GM18907 (cell line): ENCODE measurements at regions not wholly inside any gene's neighbourhood (a gene's known extent, or its start where the extent isn't known, plus 50 kb on each side); places are given as distances from the start of the nearest gene placed in this dataset.
"Not testable (repeated sequence)": the region's sequence is repeated elsewhere in the genome, so short reads cannot be mapped to it uniquely, and the experiment has no call there.

Experiments used
- ATAC-seq: cut with Tn5 transposase; IDR thresholded peaks from one replicate; pipeline ENCODE4 v1.9.1; 2021; ENCODE audit warnings: mild to moderate bottlenecking, moderate library complexity; ENCODE audit not compliant: unreplicated experiment

DNA sequence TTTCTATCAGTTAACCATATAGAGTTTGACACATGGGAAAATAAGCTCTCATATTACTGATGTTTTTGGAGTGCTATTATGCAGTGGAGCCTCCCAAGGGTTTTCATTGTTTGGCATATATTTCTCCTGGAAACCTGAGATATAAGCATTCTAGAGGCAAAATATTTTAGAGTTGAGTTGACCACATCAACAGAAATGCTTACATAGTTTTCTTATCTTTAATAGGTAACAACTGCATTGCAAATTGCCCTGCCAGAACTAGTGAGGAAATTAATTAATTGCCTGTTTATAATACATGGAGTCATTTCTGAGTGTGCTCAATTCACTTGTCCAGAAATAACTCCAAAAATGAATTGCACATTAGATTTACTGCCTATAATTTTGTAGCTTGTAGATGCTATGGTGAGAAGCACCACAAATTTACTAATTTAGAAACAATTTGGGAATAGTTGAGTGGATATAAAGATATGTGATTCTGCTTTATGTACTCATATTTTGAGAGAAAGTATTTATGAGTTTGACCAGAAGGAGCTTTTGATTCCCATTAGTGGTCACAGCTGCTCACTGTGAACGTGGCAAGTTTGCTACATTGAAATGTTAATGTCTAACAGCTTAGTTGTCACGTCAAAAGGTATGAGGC is 288.7 kb downstream of the CD109 start:
- no peak for ATAC-seq

DNA sequence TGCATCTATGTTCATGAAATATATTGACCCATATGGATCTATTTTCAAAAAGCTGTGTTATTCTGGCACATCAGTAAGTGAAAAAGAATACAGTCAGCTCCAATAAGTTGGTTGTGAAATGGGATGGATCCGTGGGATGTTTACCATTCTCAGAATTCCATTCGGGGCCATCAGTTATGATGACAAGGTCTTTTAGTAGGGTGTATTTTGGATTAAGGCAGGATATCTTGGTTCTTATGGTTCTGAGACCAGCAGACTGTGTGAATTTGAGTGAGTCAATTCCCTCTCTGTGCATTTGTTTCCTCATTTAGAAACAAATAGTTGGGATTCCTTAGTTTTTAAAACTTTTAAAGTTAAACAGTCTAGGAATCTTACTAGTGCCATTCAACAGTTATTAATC is 287.4 kb downstream of the CD109 start:
- ATAC-seq, result no peak

DNA sequence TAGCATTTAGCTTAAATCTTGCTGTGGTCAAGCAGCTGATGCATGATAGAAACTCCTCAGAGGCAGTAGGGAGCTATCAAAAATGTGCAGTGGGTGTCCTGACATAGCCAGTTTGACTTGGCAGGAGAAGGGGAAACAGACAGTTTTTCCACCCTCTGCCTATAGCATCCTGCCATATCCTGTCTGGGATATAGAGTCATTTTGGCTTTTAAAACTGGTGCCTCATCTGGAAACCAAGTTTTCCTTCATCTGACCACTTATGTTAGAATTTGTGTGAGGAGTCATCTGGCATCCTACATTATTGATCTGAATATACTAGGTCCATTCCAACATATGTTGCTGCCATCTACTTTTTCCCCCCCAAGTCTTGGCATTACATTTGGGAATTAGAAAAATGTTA is 284.1 kb downstream of the CD109 start:
- ATAC-seq, result no peak

DNA sequence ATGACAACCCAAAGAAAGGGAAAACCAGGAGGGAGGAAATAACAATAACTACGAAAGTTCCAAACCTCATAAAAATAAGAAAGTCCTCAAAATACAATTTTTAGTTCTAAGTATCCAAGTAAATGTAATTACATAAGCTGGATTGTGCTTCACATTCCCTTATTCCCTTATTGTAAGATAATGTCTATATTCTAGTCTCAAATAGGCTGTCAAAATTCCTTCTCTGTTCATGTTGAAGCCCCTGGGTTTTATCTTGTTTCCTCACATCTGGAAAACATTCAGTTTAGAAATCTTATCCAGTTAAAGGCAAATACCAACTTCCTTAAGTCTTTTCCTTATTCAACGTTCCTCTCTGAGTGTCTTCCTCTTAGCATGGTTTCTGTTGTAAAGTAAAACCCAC is 282.3 kb downstream of the CD109 start:
- no peak for ATAC-seq

DNA sequence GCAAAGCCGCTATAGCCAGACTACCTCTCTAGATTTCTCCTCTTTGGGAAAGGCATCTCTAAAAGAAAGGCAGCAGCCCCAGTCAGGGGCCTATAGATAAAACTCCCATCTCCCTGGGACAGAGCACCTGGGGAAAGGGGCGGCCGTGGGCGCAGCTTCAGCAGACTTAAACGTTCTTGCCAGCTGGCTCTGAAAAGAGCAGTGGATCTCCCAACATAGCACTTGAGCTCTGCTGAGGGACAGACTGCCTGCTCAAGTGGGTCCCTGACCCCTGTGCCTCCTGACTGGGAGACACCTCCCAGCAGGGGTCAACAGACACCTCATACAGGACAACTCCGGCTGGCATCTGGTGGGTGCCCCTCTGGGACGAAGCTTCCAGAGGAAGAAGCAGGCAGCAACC is 276.5 kb downstream of the CD109 start:
- ATAC-seq, result not testable (repeated sequence)

DNA sequence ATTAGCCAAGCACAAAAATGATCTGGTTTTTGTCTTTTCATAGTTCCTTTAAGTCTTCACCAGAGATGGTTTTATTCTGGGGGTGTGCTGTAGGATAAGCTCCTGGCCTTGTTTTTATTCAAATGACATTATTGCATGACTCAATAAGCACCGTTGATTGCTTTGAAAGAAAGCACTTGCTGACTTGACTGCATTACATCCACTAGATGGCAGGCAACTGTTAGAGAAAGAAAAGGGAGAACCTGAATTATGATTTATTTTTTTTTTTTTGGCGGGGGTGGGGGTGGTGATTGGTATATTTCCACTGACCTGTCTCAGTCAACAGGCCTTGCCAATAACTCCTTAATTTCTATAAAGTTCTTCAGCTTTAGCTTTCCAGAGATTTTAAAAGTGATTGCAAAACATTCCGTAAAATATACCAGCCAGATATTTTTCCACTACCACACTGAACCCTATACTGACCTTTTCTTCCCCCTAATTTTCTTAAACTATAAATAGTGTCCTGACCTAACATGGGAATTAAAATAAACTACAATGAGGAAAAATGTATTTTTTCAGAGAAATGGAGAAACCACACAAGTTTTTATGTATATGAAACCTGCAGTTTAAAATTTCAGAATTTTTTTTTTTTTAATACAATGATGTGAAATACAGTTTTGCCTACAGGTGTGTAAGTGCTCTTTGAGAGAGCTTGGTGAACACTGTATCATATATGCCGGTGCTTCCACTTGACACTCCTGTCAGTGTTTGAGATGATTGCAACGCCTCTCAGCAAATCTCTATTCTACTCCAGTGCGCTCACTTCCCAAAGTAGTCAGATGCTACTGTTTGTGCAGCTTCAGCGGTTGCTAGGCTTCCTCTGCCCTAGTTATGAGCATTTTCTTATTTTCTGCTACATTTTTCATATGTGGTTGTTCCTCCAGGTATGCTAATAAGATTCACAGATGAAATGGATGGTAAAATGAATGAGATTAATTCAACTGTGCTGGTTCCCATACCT is 274.3 kb downstream of the CD109 start:
- ATAC-seq, result no peak

DNA sequence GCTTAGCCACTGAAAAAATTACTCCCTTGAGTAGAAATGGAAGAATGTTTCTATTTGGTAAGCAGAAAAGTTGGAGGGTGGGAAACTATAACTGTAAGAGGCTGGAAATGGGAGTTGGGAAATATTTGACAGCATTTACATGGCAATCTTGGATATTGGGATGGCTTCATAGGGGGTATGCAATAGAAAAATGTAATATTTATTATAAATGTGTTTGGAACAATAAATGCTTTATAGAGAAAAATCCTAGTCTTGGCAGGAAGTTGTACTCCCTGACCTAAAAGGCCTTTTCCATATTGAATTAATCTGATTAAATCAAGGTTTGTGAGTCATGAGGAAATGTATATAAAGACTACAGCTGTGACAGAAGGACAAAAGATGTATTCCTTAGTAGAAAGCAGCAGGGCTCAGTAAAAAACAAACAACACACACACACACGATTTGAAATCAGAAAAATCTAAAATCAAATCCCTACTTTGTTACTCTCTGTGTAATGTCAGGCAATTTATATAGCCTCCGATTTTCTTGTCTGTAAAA is 272.3 kb downstream of the CD109 start:
- no peak for ATAC-seq

DNA sequence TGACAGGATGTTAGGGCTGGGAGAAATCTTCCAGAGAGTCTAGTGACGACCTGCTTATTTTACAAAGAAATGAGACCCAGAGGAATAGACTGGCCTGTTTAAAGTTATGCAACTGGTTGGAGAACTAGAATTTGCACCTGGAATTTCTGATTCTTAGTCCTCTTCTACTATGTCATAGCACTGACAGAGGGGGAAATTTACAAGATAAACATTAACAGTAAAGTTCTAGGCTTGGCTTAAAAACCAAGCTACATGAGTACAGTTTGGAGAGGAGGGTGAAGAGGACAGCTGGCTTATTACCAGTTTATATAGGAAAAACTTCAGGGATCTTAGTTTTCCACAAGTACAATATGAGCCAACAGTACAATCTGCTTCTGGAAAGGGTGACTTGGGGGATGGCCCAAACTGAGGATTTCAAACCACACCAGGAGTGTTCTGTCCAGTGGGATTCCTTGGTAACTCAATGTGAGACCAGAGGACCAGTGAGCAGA is 269.6 kb downstream of the CD109 start:
- ATAC-seq, result no peak

DNA sequence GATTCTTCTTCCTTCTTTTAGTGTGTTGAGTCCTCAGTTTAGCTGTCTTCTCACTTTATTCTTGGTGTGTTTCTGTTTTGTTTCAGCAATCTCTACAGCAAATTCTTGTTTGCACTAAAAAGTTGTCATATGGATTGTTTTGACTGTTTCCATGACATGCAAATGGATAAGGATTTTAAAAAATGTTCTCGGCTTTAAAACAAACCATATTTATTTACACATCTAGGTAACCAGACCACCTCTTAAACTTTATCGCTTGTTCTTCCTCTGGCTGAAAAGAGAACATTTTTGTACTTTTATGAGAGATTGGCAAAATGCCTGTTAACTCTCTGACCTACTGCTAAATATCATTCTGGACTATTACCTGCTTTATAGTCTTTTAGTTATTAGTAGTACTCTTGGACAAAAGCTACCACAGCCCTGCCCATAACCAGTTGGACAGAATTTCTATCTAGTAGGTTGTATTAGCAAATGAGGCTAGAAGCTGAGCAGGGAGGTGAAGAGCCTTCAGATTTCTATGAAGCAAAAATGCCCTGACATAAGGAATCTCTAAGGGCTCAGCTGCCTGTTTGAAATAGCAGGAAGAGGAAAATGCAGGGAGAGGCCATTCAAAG is 268.3 kb downstream of the CD109 start:
- no peak for ATAC-seq

DNA sequence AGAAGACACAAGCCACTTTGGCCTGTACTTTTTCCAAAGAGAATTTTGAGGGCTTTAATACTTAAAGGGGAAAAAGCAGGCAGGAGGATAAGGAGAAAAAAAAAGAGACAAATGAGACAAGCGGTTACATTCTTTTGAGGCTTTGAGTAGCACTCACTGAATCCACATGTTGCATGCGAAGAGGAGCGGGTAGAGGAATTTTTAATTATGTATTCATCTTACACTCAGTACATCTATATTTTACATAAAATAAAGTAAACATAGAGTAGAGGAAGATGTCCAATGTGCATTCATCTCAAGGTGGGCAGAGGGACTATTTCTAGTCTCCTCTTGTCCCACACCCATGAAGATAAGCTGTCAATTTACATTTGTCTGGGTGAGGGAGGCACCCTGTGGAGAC is 266.9 kb downstream of the CD109 start:
- ATAC-seq, result no peak

DNA sequence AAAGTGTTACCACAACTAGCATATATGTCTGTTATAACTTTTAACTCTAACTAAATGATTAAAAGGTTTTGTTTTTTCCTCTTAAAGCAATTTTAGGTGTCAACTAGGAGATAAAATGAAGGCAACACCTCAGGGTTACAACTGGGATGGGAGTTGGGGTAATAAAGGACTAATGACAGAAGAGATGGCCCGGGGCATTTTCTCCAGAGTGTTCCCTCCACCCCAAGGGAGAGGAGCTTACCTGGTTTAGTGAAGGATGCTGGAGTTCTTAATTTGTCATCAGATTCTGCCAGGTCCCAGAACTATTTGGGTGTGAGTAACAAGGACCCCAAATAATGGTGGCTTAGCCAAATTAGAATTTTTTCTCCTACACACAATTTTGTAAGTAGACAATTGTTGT is 260.3 kb downstream of the CD109 start:
- no peak for ATAC-seq

DNA sequence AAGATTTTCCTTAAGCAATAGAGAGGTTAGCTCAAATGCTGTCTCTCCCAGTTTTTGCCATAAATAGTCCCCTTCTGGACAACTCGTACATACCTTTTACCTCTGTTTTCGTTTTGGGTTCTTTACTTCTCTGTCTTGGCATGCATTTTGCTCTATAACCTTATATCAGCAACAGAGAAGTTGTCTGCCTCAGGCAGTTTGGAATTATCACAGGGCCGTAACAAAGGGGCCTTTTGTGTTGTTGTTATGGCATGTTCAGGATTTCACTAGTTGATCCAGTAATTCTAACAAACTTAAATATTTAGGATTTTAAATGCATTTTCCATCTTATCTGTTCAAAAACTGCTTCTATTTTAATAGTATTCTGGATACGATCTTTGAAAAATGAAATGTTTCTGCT is 259.8 kb downstream of the CD109 start:
- no peak for ATAC-seq

DNA sequence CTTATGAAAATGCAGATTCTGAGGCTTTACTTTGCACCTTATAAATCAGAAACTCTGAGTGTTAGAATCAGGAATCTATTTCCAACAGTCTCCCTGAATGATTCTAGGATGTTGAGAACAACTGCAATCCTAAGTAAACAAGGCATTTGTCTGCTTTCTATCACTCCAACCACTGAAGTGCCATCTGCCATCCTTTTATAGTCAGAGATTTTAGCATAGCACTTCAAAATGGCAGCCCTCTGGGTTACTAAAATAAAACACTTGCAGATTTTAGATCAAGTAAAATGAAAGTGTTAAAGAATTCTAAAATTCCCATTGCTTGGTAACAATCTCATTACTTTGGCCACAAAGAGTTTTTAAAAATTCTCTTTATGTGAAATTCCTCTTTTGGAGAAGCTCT is 258.9 kb downstream of the CD109 start:
- ATAC-seq, result no peak

DNA sequence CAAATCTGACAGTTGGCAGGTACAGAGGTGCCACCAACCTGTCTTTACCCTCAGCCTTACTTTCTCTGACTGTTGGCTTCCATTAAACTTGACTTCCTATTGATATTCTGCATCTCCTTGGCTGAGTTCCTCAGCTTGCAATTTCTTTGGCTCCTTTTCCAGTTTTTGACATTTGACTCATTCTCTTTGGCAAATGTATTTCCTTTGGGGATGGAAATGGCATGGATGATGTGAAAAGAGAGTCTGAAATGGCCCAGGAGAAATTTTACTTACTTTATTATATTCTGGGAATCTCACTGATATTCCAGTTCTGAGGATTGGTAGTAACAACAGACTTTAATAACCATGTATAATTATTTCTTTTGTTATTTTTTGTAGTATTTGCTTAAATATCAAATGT is 255.2 kb downstream of the CD109 start:
- no peak for ATAC-seq

DNA sequence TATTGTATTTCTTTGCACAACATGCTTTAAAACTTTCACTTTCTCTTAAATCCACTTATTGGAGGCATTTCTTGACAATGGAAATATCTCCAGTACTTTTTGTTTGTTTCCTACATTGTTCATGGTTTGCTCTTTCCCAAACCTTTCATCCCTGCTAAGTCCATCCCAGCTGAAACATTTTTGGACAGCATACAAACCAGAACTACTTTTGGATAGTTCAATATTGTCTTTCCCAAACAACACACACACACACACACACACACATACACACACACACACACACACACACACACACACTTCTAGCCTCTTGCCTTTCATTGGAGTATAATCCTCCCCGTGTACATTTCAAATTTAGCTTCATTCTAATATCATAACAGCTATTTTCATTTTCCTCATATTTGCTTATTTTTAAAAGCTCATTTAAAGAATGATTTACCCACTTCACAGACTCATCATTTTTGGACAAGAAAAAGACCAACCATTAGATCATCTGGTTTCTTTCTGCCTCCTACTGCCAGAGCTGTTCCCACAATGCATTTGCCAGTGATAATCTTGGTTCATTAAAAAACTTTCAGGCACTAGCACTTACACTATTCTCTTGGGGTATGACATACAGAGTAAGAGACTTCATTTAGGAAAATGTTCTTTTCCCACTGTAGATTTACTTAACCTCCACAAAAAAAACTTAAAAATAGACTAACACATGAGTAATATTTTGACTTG is 248.1 kb downstream of the CD109 start:
- no peak for ATAC-seq

DNA sequence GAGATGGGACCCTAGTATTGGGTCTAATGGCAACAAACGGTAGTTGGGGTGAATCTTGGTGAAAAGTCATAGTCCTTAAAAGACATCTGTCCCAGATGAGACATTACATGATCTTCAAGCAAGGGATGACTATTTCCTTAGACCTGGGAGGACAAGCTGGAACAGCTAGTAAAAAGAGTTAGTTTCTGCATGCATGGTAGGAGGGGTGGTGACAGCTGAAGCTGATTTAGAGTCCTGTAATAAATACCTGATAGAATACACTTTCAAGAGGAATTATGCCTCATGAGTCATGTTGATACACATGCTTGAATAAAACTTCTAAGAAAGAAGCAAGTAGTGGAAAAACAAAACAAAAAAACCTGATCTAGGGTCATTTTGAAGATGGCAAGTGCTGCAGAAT is 247.4 kb downstream of the CD109 start:
- no peak for ATAC-seq

DNA sequence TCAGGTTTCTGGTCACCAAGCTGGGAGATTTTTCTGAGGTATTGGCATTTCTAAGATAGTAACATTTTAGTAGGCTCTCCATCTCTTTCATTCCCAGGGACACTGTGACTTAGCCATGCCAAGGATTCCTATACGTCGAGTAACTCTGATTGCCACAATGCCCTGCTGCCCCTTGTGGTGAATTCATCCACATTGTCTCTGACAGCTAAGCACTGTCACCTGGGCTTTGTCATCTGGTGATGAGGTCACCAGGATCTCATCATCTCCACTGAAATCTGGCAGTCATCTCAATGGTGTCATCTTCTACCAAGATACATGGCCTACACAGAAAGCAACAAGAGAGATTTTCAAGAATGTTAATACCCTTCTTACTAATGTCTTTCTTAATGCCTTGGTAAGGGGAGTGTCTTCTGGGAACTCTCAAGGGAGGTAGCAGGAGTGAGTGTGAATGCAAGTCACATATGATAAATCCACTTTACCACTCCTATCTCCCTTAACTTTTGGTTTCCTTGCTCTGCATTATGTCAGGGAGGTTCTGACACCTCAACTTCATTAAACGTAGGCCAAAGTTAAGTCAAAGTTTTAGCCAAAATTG is 246.7 kb downstream of the CD109 start:
- ATAC-seq, result no peak

DNA sequence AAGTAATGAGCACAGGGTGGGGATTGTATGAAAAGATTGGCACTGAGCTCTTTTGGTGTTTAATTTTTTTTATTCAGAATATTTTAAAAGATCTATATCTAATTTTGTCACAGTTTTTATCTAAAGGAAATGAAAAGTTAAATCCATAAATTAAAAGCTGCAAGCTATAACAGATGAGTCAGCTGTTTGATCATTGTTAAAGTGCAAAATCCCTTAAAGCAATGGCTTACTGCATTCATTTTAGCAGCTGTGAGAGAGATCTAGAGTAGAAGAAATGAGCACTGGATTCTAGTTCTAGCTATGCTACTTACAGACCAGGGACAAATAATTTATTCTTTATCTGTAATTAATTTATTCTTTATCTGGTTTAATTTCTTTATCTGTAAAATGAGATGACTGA is 245.9 kb downstream of the CD109 start:
- no peak for ATAC-seq

DNA sequence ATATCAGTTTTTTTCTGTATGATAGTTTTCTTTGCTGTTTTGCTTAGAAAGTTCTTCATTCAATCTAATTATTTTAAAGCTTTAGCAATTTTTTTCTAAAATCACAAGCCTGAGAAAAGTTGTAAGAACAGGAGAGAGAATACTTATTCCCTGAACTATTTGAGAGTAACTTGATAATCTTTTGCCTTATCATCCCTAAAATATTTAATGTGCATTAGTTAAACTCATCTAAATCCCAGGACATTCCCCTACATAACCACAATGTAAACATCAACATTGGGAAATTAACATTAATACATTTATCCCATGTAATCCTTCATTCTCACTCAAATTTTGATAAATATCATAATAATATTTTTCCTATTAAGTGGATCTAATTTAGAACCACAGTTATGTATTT is 241.8 kb downstream of the CD109 start:
- ATAC-seq, result no peak

DNA sequence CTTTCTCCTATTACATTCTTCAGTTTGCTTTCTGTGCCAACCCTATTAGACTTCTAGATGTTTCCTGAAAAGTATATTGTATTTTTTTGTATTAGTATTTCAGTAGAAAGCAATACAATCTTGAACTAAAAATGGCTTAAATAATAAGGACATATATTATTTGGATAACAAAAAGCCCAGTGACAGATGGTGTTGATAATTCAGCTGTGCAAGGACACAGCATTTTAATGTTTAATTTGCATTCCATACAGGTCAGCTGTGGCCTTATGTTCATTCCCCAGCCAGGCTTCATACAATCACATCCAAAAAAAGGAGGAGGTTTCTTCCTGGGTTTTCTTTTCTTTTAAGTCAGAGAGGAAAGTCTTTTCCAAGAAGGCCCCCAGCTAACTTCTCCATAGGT is 236.9 kb downstream of the CD109 start:
- ATAC-seq, result no peak
